Caco-2 (cell line): ENCODE measurements at regions not wholly inside any gene's neighbourhood (a gene's known extent, or its start where the extent isn't known, plus 50 kb on each side); places are given as distances from the start of the nearest gene placed in this dataset.

ENCODE experiments used
- BruUV-seq: library from RNA; stranded (reverse); fragments of 400-500 nt; replicated peaks from 2 replicates; lab custom pipeline; 2021; lab: Mats Ljungman, UMichigan
- CTCF ChIA-PET: fragments of 300-600 bp; sonication (Branson Sonifier 250); formaldehyde crosslinking; loops from one replicate; lab custom pipeline; 2022; ENCODE audit warnings: antibody characterized with exemption; lab: Charles Lee
- POLR2A ChIA-PET: fragments of 300-600 bp; sonication (Branson Sonifier 250); formaldehyde crosslinking; loops from one replicate; lab custom pipeline; 2022; ENCODE audit warnings: antibody characterized with exemption; lab: Charles Lee
- DNase-seq, 2 experiments: peaks; one replicate each; pipeline versions ENCODE4 v3.0.0 to v3.0.0-alpha.2; 2020 to 2022
- H3K27me3 ChIP-seq: replicated peaks from 2 replicates; pipeline ENCODE4 v1.6.0; 2011; ENCODE audit warnings: low read length; ENCODE audit not compliant: control insufficient read depth, insufficient read depth
- H3K36me3 ChIP-seq: 2 replicates; pipeline ENCODE4 v1.5.1; 2011; ENCODE audit warnings: low read length; ENCODE audit not compliant: control insufficient read depth, insufficient read depth
- H3K4me1 ChIP-seq: fragments of 250-450 bp; sonication (Bioruptor Pico); 2 replicates; pipeline ENCODE4 v1.5.1; 2020; ENCODE audit warnings: mild to moderate bottlenecking
- H3K4me3 ChIP-seq: 2 replicates; pipeline ENCODE4 v1.5.1; 2011; ENCODE audit warnings: low read depth, mild to moderate bottlenecking, control low read depth, low read length
- H3K9me3 ChIP-seq: fragments of 250-450 bp; sonication (Bioruptor Pico); 2 replicates; pipeline ENCODE4 v1.5.1; 2020; ENCODE audit warnings: mild to moderate bottlenecking, moderate library complexity
- H3K27ac Mint-ChIP-seq: one replicate; pipeline ENCODE4 v1.8.0; 2022; ENCODE audit warnings: mixed read lengths; ENCODE audit not compliant: unreplicated experiment
- H3K27me3 Mint-ChIP-seq: one replicate; pipeline ENCODE4 v1.8.0; 2022; ENCODE audit warnings: mixed read lengths; ENCODE audit not compliant: insufficient read depth, unreplicated experiment
- H3K36me3 Mint-ChIP-seq: one replicate; pipeline ENCODE4 v1.8.0; 2022; ENCODE audit warnings: mild to moderate bottlenecking, mixed read lengths; ENCODE audit not compliant: insufficient read depth, unreplicated experiment
- H3K4me1 Mint-ChIP-seq: one replicate; pipeline ENCODE4 v1.8.0; 2022; ENCODE audit warnings: low read depth, mixed read lengths; ENCODE audit not compliant: unreplicated experiment
- H3K4me3 Mint-ChIP-seq: one replicate; pipeline ENCODE4 v1.8.0; 2022; ENCODE audit warnings: mild to moderate bottlenecking, moderate library complexity, mixed read lengths; ENCODE audit not compliant: unreplicated experiment
- H3K9me3 Mint-ChIP-seq: one replicate; pipeline ENCODE4 v1.8.0; 2022; ENCODE audit warnings: mixed read lengths; ENCODE audit not compliant: unreplicated experiment
- intact Hi-C: fragments of 100-400 bp; cut with micrococcal nuclease; formaldehyde crosslinking; loops from one replicate; pipeline ENCODE4 v1.10.0; 2022; ENCODE audit not compliant: unreplicated experiment
- TF ChIP-seq, protein P1 (sequence below), 2 experiments: fragments of 200-600 bp in 1 of 2; IDR thresholded peaks; 1 replicate in 1 of 2; 2 replicates in 1 of 2; pipeline versions ENCODE4 v1.5.1 to v1.8.0; 2011 to 2022; ENCODE audit warnings: antibody characterized with exemption in 1 of 2, control low read depth in 1 of 2, inconsistent platforms in 1 of 2, low read depth in 1 of 2, low read length in 1 of 2, mild to moderate bottlenecking in 1 of 2, moderate library complexity in 1 of 2; ENCODE audit not compliant: insufficient read depth in 1 of 2, severe bottlenecking in 1 of 2, unreplicated experiment in 1 of 2

DNA sequence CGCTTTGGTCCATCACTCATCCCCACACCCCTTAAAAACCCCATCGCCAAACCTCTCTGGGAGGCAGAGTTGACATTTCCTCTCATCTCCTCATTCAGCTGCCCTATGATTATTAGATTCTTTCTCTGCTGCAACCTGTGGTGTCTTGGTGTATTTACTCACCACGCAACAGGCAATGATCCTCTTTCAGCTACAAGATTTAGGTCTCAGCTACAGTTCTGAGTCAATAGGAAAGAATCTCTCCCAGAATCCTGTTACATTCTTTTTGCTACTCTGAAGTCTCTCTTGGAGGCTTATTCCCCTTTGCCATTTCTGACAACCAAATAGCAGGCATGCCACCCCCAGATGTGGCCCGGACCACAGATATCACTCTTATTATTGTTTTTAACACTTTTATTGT is 468.3 kb upstream of the GYPC start:
- ChIA-PET POLR2A (no interaction called here), CTCF (no interaction called here)
- BruUV-seq: no TSS peak
- H3K4me1 Mint-ChIP-seq: no peaks in the 10 kb centered on the region
- no peaks in the 10 kb centered on the region for H3K9me3 Mint-ChIP-seq
- no peak overlapping the region for H3K27ac Mint-ChIP-seq
- no peaks in the 10 kb centered on the region for H3K36me3 Mint-ChIP-seq
- H3K27me3 Mint-ChIP-seq: no peaks in the 10 kb centered on the region
- H3K4me3 Mint-ChIP-seq: no peak overlapping the region
- Histone ChIP-seq H3K27me3 (no peaks in the 10 kb centered on the region), H3K36me3 (peaks cover 1% of the 10 kb centered on the region; the same call in 1 of the 2 replicates), H3K4me3 (no peak overlapping the region), H3K9me3 (no peaks in the 10 kb centered on the region), H3K4me1 (no peaks in the 10 kb centered on the region)
- intact Hi-C loops: no loop called here
- DNase-seq: no peak
- TF ChIP-seq, protein P1, sequence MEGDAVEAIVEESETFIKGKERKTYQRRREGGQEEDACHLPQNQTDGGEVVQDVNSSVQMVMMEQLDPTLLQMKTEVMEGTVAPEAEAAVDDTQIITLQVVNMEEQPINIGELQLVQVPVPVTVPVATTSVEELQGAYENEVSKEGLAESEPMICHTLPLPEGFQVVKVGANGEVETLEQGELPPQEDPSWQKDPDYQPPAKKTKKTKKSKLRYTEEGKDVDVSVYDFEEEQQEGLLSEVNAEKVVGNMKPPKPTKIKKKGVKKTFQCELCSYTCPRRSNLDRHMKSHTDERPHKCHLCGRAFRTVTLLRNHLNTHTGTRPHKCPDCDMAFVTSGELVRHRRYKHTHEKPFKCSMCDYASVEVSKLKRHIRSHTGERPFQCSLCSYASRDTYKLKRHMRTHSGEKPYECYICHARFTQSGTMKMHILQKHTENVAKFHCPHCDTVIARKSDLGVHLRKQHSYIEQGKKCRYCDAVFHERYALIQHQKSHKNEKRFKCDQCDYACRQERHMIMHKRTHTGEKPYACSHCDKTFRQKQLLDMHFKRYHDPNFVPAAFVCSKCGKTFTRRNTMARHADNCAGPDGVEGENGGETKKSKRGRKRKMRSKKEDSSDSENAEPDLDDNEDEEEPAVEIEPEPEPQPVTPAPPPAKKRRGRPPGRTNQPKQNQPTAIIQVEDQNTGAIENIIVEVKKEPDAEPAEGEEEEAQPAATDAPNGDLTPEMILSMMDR (IDR thresholded peaks at IDR 0.05; ENCODE audit: insufficient read depth in 1 of 2, low read depth in 1 of 2, low read length in 1 of 2, severe bottlenecking in 1 of 2, unreplicated experiment in 1 of 2): no peak

DNA sequence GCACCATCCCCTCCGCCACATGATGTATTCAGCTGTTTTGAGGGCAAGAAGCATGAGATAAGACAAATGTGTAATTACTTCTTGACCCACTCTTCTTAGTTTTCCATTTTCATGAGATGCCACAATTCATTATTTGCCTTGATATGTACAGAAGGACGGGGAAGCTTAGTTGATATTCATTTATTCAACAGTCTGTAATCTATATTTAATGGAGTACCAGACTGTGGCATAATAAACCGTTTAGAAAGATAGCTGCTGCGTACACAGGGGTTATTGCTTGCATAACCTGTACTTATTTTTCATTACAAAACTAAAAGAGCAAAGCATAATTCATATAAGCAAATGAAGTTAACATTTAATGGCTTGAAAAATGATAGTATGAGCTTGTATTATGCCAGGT is 466.4 kb upstream of the GYPC start:
- H3K4me3 ChIP-seq: no peak overlapping the region
- Mint-ChIP-seq H3K9me3 (no peaks in the 10 kb centered on the region), H3K27me3 (no peaks in the 10 kb centered on the region), H3K27ac (no peak overlapping the region), H3K36me3 (no peaks in the 10 kb centered on the region), H3K4me1 (no peaks in the 10 kb centered on the region), H3K4me3 (no peak overlapping the region)
- H3K36me3 ChIP-seq: no peaks in the 10 kb centered on the region
- BruUV-seq: no TSS peak
- DNase-seq: no peak
- no peaks in the 10 kb centered on the region; the same call in 1 of the 2 replicates for H3K27me3 ChIP-seq
- ChIA-PET POLR2A (no interaction called here), CTCF (no interaction called here)
- H3K9me3 ChIP-seq: no peaks in the 10 kb centered on the region
- TF ChIP-seq, protein P1 (IDR thresholded peaks at IDR 0.05; ENCODE audit: insufficient read depth in 1 of 2, low read depth in 1 of 2, low read length in 1 of 2, severe bottlenecking in 1 of 2, unreplicated experiment in 1 of 2): no peak
- H3K4me1 ChIP-seq: no peaks in the 10 kb centered on the region
- intact Hi-C loops: no loop called here

GRCh38 chr2:126200538-126200937 is 455.4 kb upstream of the GYPC start:
- POLR2A ChIA-PET: no interaction called here
- TF ChIP-seq, protein P1 (IDR thresholded peaks at IDR 0.05; ENCODE audit: insufficient read depth in 1 of 2, low read depth in 1 of 2, low read length in 1 of 2, severe bottlenecking in 1 of 2, unreplicated experiment in 1 of 2): no peak

More at GRCh38 chr2:126200538-126200937, 455.4 kb upstream of the GYPC start:
- Mint-ChIP-seq H3K4me3 (no peak overlapping the region), H3K36me3 (no peaks in the 10 kb centered on the region), H3K27ac (no peak overlapping the region), H3K9me3 (peaks cover 35% of the 10 kb centered on the region), H3K27me3 (no peaks in the 10 kb centered on the region), H3K4me1 (no peaks in the 10 kb centered on the region)
- no peaks in the 10 kb centered on the region for H3K9me3 ChIP-seq
- H3K4me3 ChIP-seq: no peak overlapping the region
- no peaks in the 10 kb centered on the region for H3K4me1 ChIP-seq
- no peaks in the 10 kb centered on the region for H3K27me3 ChIP-seq
- CTCF ChIA-PET: no interaction called here
- no TSS peak for BruUV-seq
- DNase-seq: no peak
- intact Hi-C loops: no loop called here
- H3K36me3 ChIP-seq: no peaks in the 10 kb centered on the region
